HG03175 (cell line): ENCODE measurements at regions not wholly inside any gene's neighbourhood (a gene's known extent, or its start where the extent isn't known, plus 50 kb on each side); places are given as distances from the start of the nearest gene placed in this dataset.

Experiments used
- ATAC-seq: cut with Tn5 transposase; IDR thresholded peaks from one replicate; pipeline ENCODE4 v1.9.1; 2021; ENCODE audit warnings: mild to moderate bottlenecking, moderate library complexity; ENCODE audit not compliant: unreplicated experiment

GRCh38 chr2:57546478-57546877 is 500.1 kb upstream of the VRK2 start:
- no peak for ATAC-seq

- peak; percentile 60 for ATAC-seq
Observed at GRCh38 chr2:57549642-57550102, 496.9 kb upstream of the VRK2 start.

- ATAC-seq: no peak
Observed at GRCh38 chr2:57550912-57551311, 495.7 kb upstream of the VRK2 start.

DNA sequence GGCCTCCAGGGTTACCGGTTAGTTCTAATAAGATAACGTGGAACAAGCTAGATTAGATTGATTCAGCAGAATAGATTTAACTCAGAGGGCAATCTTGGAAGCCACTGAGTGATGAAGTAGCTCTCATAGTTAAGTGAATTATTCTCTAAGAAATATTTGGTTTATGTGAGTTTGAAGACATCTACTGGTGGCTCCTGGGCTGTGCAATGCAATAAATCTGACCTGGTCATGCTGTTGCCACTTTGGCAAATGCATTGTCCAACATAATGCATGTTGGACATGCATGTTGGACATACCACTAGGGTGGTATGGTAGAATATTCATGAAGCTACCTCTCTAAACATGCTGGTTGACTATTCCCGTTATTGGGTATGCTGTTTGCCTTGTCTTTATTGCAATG is 493.7 kb upstream of the VRK2 start:
- no peak for ATAC-seq

GRCh38 chr2:57554348-57554747 is 492.3 kb upstream of the VRK2 start:
- no peak for ATAC-seq

DNA sequence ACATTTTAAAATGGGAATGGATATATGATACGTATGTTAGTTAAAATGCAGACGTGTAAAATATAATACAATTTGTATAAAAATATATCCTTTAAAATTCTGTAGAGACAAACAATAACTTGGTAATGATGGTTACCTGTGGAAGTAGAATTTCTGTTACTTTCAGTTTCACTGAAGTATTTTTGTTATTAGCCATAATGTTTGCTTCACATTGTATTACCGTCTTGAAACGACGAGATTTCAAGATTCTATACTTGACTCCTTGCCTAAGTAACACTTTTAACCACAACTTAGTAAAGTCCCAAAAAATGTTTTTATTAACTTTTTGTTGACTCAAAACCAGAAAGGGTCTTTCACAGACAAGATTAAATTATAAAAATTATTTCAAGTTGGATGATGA is 488.3 kb upstream of the VRK2 start:
- ATAC-seq: no peak

DNA sequence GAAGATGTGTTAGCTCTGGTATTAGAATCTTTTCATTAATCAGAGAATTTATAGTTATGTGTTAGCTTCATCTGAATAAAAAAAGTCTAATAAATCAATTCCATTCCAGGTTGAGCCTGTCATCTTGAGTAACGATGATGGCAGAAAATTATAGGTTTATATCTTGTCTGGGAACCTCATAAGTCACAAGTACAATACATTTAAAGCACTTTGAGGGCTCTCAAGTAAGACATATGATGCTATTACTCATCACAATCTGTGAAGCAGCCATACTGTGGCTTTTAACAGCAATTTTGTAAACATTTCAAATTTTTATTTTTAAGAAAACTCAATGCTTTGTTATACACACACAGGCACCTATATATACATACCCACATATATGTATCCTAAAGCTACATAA is 484.1 kb upstream of the VRK2 start:
- no peak for ATAC-seq

DNA sequence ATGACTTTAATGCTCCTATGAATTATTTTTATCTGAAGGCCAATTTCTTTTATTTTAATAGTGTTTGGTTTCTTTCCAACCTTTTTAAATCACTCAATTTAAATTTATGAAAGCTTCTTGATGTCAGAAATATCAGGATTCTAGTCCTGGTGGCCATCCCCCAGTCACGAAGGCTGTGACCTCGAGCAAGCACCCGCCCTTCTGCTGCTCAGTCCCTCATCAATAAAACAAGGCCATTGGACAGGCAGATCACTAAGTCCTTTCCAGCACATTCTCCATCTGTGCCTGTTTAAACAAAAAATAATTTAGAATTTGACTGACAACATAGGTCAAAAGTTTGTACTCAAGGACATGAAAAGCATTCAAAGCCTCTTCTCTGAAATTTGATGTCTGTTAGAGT is 483.6 kb upstream of the VRK2 start:
- no peak for ATAC-seq

GRCh38 chr2:57567245-57567644 is 479.4 kb upstream of the VRK2 start:
- ATAC-seq: no peak

- no peak for ATAC-seq
Observed at GRCh38 chr2:57569396-57569795, 477.2 kb upstream of the VRK2 start.

GRCh38 chr2:57570961-57571360 is 475.6 kb upstream of the VRK2 start:
- ATAC-seq: no peak

- no peak for ATAC-seq
Observed at GRCh38 chr2:57575700-57576268, 470.8 kb upstream of the VRK2 start.

GRCh38 chr2:57576983-57577382 is 469.6 kb upstream of the VRK2 start:
- no peak for ATAC-seq

- ATAC-seq: no peak
Observed at GRCh38 chr2:57597940-57598339, 448.7 kb upstream of the VRK2 start.

DNA sequence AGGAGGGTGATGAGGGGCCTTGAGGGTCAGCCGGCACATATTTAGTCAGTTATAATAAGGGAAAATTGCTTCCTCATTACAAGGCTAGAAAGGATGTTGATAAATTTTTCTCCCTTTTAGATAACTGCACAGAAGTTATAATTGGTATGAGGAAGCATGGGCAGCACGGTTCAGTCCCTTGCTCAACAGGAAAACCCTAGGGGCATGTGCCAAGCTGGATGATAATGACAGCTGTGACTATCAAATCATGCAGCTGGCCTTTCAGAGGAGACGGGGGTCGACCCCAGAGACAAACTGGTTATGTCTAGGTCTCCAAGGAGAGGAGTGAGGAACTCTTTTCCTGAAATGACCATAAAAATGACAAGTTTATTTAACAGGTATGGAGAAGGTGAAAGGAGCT is 448.1 kb upstream of the VRK2 start:
- ATAC-seq: no peak

DNA sequence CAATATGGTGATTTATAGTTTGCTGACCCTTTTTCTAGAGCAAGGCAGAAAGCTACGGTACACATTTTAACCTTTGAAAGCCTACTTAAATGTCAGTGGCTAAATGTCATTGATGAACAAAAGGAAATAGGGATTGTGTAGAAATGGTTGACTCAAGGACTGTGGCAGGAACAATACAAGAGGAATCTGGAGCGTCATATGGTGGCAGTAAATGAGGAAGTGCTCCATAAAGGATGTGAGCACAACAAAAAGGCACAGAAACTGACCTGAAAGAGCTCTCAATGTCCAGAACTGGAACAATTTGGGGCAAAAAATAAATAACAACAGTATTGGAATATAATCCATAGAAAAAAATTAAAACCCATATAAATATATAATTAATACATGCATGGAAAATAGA is 443.9 kb upstream of the VRK2 start:
- no peak for ATAC-seq

DNA sequence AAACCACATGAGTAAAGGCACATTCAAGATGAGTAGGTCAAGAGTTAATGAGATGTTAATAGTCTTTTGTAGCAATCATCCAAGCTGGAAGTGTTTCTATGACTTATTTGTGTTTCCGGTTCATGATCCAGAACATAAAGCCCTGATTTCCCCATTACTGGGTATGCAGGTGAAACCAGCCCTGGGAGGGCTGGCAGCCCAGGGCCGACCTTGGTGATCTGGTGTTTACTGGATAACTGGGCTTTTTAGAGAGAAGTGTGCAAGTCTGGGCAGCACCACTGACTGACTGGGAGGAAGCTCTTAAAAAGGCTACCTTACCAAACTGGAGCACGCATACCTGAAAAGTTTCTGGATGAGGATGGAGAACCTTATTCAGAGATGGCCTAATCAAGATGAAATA is 431.6 kb upstream of the VRK2 start:
- ATAC-seq: no peak

- ATAC-seq: no peak
Observed at GRCh38 chr2:57615855-57616556, 430.6 kb upstream of the VRK2 start.

DNA sequence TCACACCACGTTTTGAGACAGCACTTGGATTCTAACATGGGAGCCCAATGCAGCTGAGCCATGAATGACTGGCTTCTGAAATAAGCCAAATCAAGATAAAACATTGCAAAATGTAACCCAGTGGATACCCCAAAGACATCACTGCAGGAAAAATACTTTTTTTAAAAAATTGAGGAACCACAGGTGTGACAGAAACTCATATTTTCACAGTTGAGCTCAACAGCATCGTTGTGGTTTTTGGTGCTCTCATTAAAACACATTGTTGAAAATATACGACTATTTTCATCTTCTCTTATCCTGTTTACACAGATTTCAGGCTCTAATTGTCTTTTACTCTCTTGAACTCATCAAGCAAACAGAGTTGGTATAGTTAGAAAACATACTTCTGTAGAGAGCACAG is 429.3 kb upstream of the VRK2 start:
- no peak for ATAC-seq

- ATAC-seq: no peak
Observed at GRCh38 chr2:57621122-57621663, 425.4 kb upstream of the VRK2 start.

DNA sequence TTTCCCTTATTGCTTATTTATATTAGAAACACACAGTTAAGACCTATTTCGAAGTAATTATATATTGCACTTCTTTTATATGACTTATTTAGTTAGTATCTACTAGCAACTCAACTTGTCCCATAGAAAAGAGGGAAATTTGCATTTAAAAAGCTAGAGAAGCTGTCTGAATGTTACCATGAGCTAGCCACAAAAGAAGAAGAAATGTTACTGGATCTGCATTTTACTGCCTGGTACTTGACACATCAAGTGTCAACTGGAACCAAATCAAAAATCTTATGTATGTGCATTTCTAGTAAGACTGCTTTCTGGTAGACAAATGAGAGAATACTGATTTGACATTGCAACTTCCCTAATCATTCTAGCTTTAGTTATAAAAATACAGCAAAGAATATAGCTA is 424.6 kb upstream of the VRK2 start:
- no peak for ATAC-seq

DNA sequence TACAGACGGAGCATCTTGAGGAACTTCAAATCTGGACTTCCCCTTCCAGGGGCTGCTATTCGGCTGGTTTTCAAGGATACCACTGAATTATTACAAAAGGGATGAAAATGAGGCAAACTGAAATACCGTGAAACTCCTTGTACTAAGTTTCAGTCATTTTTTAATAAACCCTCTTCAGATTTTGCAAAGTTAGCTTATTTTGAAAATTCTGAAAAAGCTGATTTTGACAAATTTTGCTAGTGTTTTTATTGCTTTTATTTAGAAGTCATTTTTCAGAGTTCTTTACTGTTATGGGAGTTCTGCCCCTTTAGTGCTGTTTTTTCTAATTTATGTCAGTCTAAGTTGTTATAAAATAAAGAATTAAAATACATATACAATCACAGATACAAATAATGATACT is 390.4 kb upstream of the VRK2 start:
- ATAC-seq: no peak

DNA sequence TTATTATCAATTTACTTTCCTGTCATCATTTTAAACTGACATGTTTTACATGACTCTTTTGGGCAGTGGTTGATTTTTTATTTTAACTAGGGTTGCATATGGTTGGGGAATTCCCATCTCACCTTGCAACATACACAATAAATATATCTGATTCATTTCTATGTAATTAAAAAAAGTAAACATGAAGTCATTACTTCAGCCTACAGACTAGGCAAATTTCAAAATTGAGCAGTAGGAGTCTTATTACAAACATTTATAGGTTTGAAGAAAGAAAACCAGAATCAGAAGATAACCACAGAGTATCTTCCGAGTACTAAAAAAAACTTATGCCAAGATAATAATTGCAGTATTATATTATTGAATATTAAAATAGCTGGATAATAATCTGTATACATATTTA is 377.0 kb upstream of the VRK2 start:
- ATAC-seq: no peak
